Neural progenitor cell (in vitro differentiated cells): ENCODE measurements at regions not wholly inside any gene's neighbourhood (a gene's known extent, or its start where the extent isn't known, plus 50 kb on each side); places are given as distances from the start of the nearest gene placed in this dataset.

Experiments used
- DNase-seq: peaks from one replicate; pipeline ENCODE4 v3.0.0-alpha.2; 2016; ENCODE audit warnings: low spot score
- H2AFZ ChIP-seq: fragments of 200-600 bp; sonication (generic); replicated peaks from 2 replicates; pipeline ENCODE4 v1.6.1; 2016; ENCODE audit warnings: antibody characterized with exemption
- H3F3A ChIP-seq: fragments of 200-600 bp; sonication (generic); 2 replicates; pipeline ENCODE4 v1.6.1; 2016; ENCODE audit warnings: antibody characterized with exemption, low read depth
- H3K27ac ChIP-seq: fragments of 200-600 bp; sonication (generic); 2 replicates; pipeline ENCODE4 v1.5.1; 2016; ENCODE audit warnings: mild to moderate bottlenecking
- H3K27me3 ChIP-seq: fragments of 200-600 bp; sonication (generic); 2 replicates; pipeline ENCODE4 v1.6.1; 2016; ENCODE audit warnings: mild to moderate bottlenecking, moderate library complexity
- H3K36me3 ChIP-seq: fragments of 200-600 bp; sonication (generic); 2 replicates; pipeline ENCODE4 v1.5.1; 2016
- H3K4me1 ChIP-seq: fragments of 200-600 bp; sonication (generic); 2 replicates; pipeline ENCODE4 v1.6.1; 2016; ENCODE audit warnings: mixed run types
- H3K4me2 ChIP-seq: fragments of 200-600 bp; sonication (generic); 2 replicates; pipeline ENCODE4 v1.6.1; 2016
- H3K4me3 ChIP-seq: fragments of 200-600 bp; sonication (generic); 2 replicates; pipeline ENCODE4 v1.5.1; 2016
- H3K79me2 ChIP-seq: fragments of 200-600 bp; sonication (generic); 2 replicates; pipeline ENCODE4 v1.6.1; 2016; ENCODE audit warnings: low read depth
- H3K9ac ChIP-seq: fragments of 200-600 bp; sonication (generic); 2 replicates; pipeline ENCODE4 v1.6.1; 2016
- H3K9me3 ChIP-seq: fragments of 200-600 bp; sonication (generic); 2 replicates; pipeline ENCODE4 v1.5.1; 2016; ENCODE audit warnings: low read depth
- H4K20me1 ChIP-seq: fragments of 200-600 bp; sonication (generic); 2 replicates; pipeline ENCODE4 v1.6.1; 2016; ENCODE audit warnings: low read depth
- H3K27ac Mint-ChIP-seq: 3 replicates; pipeline ENCODE4 v1.8.0; 2021; ENCODE audit warnings: mixed read lengths
- H3K27me3 Mint-ChIP-seq: 2 replicates; pipeline ENCODE4 v1.8.0; 2022; ENCODE audit warnings: low read depth, mild to moderate bottlenecking, inconsistent platforms, moderate library complexity, mixed read lengths; ENCODE audit not compliant: insufficient read depth
- H3K36me3 Mint-ChIP-seq: 3 replicates; pipeline ENCODE4 v1.8.0; 2021; ENCODE audit warnings: mixed read lengths
- H3K4me1 Mint-ChIP-seq: 3 replicates; pipeline ENCODE4 v1.8.0; 2021; ENCODE audit warnings: mixed read lengths
- H3K4me3 Mint-ChIP-seq: 3 replicates; pipeline ENCODE4 v1.8.0; 2021; ENCODE audit warnings: mild to moderate bottlenecking, moderate library complexity, mixed read lengths
- H3K9me3 Mint-ChIP-seq: 3 replicates; pipeline ENCODE4 v1.8.0; 2020; ENCODE audit warnings: mixed read lengths
- EZH2 ChIP-seq: fragments of 200-600 bp; sonication (generic); IDR thresholded peaks from 2 replicates; pipeline ENCODE4 v1.6.1; 2017; ENCODE audit warnings: antibody characterized with exemption, mild to moderate bottlenecking, moderate library complexity
- EZH2phosphoT487 ChIP-seq: fragments of 200-600 bp; sonication (generic); IDR thresholded peaks from 2 replicates; pipeline ENCODE4 v1.6.1; 2017; ENCODE audit warnings: antibody characterized with exemption
- TF ChIP-seq, protein P1 (sequence below): fragments of 200-600 bp; sonication (generic); IDR thresholded peaks from 2 replicates; pipeline ENCODE4 v1.5.1; 2017; ENCODE audit warnings: antibody characterized with exemption, mild to moderate bottlenecking

- H3K4me3 Mint-ChIP-seq = no peak overlapping the region
- TF ChIP-seq, protein P1, sequence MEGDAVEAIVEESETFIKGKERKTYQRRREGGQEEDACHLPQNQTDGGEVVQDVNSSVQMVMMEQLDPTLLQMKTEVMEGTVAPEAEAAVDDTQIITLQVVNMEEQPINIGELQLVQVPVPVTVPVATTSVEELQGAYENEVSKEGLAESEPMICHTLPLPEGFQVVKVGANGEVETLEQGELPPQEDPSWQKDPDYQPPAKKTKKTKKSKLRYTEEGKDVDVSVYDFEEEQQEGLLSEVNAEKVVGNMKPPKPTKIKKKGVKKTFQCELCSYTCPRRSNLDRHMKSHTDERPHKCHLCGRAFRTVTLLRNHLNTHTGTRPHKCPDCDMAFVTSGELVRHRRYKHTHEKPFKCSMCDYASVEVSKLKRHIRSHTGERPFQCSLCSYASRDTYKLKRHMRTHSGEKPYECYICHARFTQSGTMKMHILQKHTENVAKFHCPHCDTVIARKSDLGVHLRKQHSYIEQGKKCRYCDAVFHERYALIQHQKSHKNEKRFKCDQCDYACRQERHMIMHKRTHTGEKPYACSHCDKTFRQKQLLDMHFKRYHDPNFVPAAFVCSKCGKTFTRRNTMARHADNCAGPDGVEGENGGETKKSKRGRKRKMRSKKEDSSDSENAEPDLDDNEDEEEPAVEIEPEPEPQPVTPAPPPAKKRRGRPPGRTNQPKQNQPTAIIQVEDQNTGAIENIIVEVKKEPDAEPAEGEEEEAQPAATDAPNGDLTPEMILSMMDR = no peak
- no peak for TF ChIP-seq EZH2phosphoT487
- no peak for TF ChIP-seq EZH2
- H3K4me1 ChIP-seq = peaks cover 11% of the 10 kb centered on the region
- no peaks in the 10 kb centered on the region for H4K20me1 ChIP-seq
- H3F3A ChIP-seq = no peaks in the 10 kb centered on the region
- H3K4me1 Mint-ChIP-seq = peaks cover 26% of the 10 kb centered on the region
- no peaks in the 10 kb centered on the region for H3K36me3 Mint-ChIP-seq
- H3K9me3 Mint-ChIP-seq = no peaks in the 10 kb centered on the region
- no peak overlapping the region for H3K27ac ChIP-seq
- no peak overlapping the region for H3K9ac ChIP-seq
- no peak overlapping the region for H2AFZ ChIP-seq
- H3K4me2 ChIP-seq = peak overlapping the region; percentile 34
- H3K27me3 ChIP-seq = no peaks in the 10 kb centered on the region
- no peak overlapping the region for H3K4me3 ChIP-seq
- no peaks in the 10 kb centered on the region for H3K79me2 ChIP-seq
- peak; percentile 73 for DNase-seq
- H3K27me3 Mint-ChIP-seq = peaks cover 4% of the 10 kb centered on the region
- no peaks in the 10 kb centered on the region for H3K36me3 ChIP-seq
- no peak overlapping the region for H3K27ac Mint-ChIP-seq
- no peaks in the 10 kb centered on the region for H3K9me3 ChIP-seq
Measured at GRCh38 chr3:132843851-132844553, 121.8 kb upstream of the NPHP3 start.

GRCh38 chr3:132843349-132843748 is 121.1 kb upstream of the NPHP3 start:
- H3K27ac ChIP-seq = no peak overlapping the region
- H3K27me3 ChIP-seq = no peaks in the 10 kb centered on the region
- Mint-ChIP-seq H3K4me1 (peaks cover 26% of the 10 kb centered on the region), H3K27ac (no peak overlapping the region), H3K9me3 (no peaks in the 10 kb centered on the region), H3K4me3 (no peak overlapping the region), H3K27me3 (peaks cover 3% of the 10 kb centered on the region), H3K36me3 (no peaks in the 10 kb centered on the region)
- no peak overlapping the region for H3K9ac ChIP-seq
- peak overlapping the region; percentile 34 for H3K4me2 ChIP-seq
- peaks cover 11% of the 10 kb centered on the region for H3K4me1 ChIP-seq
- DNase-seq = no peak
- H3K79me2 ChIP-seq = no peaks in the 10 kb centered on the region
- no peak overlapping the region for H3K4me3 ChIP-seq
- no peaks in the 10 kb centered on the region for H3K9me3 ChIP-seq
- H3F3A ChIP-seq = no peaks in the 10 kb centered on the region
- no peaks in the 10 kb centered on the region for H3K36me3 ChIP-seq
- no peaks in the 10 kb centered on the region for H4K20me1 ChIP-seq
- no peak overlapping the region for H2AFZ ChIP-seq
- no peak for TF ChIP-seq EZH2
- TF ChIP-seq, protein P1 = no peak
- TF ChIP-seq EZH2phosphoT487 = no peak

GRCh38 chr3:132841621-132842020 is 119.4 kb upstream of the NPHP3 start:
- DNase-seq = no peak
- H3K4me1 ChIP-seq = peaks cover 11% of the 10 kb centered on the region
- Mint-ChIP-seq H3K36me3 (no peaks in the 10 kb centered on the region), H3K4me3 (no peak overlapping the region), H3K27ac (peak overlapping the region; percentile 93), H3K9me3 (no peaks in the 10 kb centered on the region), H3K4me1 (peaks cover 26% of the 10 kb centered on the region), H3K27me3 (peaks cover 2% of the 10 kb centered on the region)
- no peak overlapping the region for H3K4me2 ChIP-seq
- H3K9me3 ChIP-seq = no peaks in the 10 kb centered on the region
- TF ChIP-seq EZH2phosphoT487 (no peak), EZH2 (no peak)
- TF ChIP-seq, protein P1 = no peak
- no peaks in the 10 kb centered on the region for H4K20me1 ChIP-seq
- H3K27ac ChIP-seq = no peak overlapping the region
- H3K9ac ChIP-seq = no peak overlapping the region
- H3K79me2 ChIP-seq = no peaks in the 10 kb centered on the region
- no peak overlapping the region for H2AFZ ChIP-seq
- no peaks in the 10 kb centered on the region for H3K36me3 ChIP-seq
- H3K4me3 ChIP-seq = no peak overlapping the region
- no peaks in the 10 kb centered on the region for H3F3A ChIP-seq
- no peaks in the 10 kb centered on the region for H3K27me3 ChIP-seq
